ENCODE measurements at regions not wholly inside any gene's neighbourhood (a gene's known extent, or its start where the extent isn't known, plus 50 kb on each side); places are given as distances from the start of the nearest gene placed in this dataset.

DNA sequence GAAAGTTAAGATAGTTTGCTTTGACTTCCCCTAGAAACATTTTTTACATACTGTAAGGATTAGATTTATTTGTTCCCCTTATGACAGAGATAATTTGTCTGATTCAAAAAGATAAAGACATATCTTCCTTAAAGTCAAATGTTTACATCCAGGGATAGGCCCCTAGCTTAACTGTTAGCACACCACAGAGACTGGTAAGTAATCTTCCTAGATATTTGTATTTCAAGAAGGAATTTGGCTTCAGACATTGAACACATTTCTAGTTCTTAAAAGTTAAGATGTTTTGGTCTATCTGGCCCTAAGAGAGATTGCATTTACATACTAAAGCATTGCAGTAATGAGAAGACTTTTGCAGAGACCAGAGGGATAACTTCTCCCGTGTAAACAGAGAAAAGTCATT, 1201.1 kb upstream of the GJE1 start:
- Histone ChIP-seq H3K4ac (ENCODE audit: low read depth, low read length) (no peak overlapping the region), H3K18ac (ENCODE audit: low read length) (no peak overlapping the region), H3K27ac (ENCODE audit: low read depth, low read length) (no peak overlapping the region), H3K56ac (ENCODE audit: low read length) (no peak overlapping the region), H2BK120ac (ENCODE audit: low read depth, low read length) (no peak overlapping the region), H3K36me3 (ENCODE audit: control insufficient read depth, insufficient read depth, low read length) (no peaks in the 10 kb centered on the region), H3K79me1 (ENCODE audit: low read length) (no peaks in the 10 kb centered on the region), H3K79me2 (ENCODE audit: control insufficient read depth, insufficient read depth, low read length) (no peaks in the 10 kb centered on the region), H4K8ac (ENCODE audit: low read depth, low read length) (no peak overlapping the region), H3K27me3 (ENCODE audit: insufficient read depth, low read length, poor library complexity) (no peaks in the 10 kb centered on the region), H2AK5ac (ENCODE audit: low read length) (no peak overlapping the region), H3K4me2 (ENCODE audit: low read length) (no peak overlapping the region), H3K4me3 (ENCODE audit: low read length) (no peak overlapping the region), H2BK15ac (replicated peaks; ENCODE audit: low read depth) (no peak overlapping the region), H3K4me1 (ENCODE audit: control insufficient read depth, low read depth, low read length) (no peaks in the 10 kb centered on the region), H3K9ac (ENCODE audit: low read length) (no peak overlapping the region), H3K23ac (ENCODE audit: low read length) (no peak overlapping the region), H2BK5ac (ENCODE audit: low read length) (no peak overlapping the region), H4K5ac (ENCODE audit: low read length) (no peak overlapping the region)
- WGBS (ENCODE audit: extremely low coverage, insufficient coverage, low lambda C conversion rate) = no CpG with 5 or more reads among the region's 1 CpG
- DNase-seq = no peak

DNA sequence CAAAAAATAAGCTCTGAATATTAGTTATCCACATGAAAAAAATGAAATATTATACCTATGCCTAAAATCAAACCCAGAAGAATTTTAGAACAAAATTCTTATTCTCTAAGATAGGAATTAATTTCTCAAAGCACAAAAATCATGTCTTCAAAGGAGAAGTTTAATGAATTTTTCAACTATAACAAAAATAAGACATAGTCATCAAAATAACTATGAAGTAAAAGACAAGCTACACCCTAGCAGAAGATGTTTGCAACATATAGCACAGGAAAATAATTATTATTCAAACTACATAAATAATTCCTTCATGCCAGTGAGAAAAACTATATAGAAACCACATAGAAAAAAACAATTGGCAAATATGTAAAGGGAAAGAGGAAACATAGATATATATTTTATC, 1203.6 kb upstream of the GJE1 start:
- no peak overlapping the region for H3K23ac ChIP-seq (ENCODE audit: low read length)

DNA sequence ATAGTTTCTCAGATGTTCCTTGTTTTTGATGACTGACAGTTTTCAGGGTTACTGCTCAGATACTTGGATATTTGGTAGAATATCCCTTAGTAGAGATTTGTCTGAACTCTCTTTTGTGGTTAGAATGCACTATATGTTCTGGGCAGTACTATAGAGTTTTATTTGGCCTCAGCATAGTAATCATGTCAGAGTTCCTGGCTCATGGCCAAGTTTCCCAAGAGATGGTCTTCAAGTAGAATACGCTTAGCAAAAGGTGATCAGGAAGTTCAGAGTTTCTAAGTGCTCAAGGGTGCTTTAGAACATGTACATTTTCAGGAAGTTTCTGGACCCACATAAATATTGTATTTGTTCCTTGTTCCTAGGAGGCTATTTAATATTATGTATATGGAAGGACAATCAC, 1209.7 kb upstream of the GJE1 start:
- WGBS (ENCODE audit: extremely low coverage, insufficient coverage, low lambda C conversion rate) = no CpG with 5 or more reads among the region's 1 CpG
- Histone ChIP-seq H2AK5ac (ENCODE audit: low read length) (no peak overlapping the region), H3K27me3 (ENCODE audit: insufficient read depth, low read length, poor library complexity) (no peaks in the 10 kb centered on the region), H2BK5ac (ENCODE audit: low read length) (no peak overlapping the region), H2BK15ac (replicated peaks; ENCODE audit: low read depth) (no peak overlapping the region), H3K27ac (ENCODE audit: low read depth, low read length) (no peak overlapping the region), H3K9ac (ENCODE audit: low read length) (no peak overlapping the region), H3K18ac (ENCODE audit: low read length) (no peak overlapping the region), H3K4ac (ENCODE audit: low read depth, low read length) (no peak overlapping the region), H4K8ac (ENCODE audit: low read depth, low read length) (no peak overlapping the region), H2BK120ac (ENCODE audit: low read depth, low read length) (no peak overlapping the region), H3K36me3 (ENCODE audit: control insufficient read depth, insufficient read depth, low read length) (no peaks in the 10 kb centered on the region), H3K23ac (ENCODE audit: low read length) (no peak overlapping the region), H3K56ac (ENCODE audit: low read length) (no peak overlapping the region), H3K4me2 (ENCODE audit: low read length) (no peak overlapping the region), H3K79me2 (ENCODE audit: control insufficient read depth, insufficient read depth, low read length) (no peaks in the 10 kb centered on the region), H3K4me3 (ENCODE audit: low read length) (no peak overlapping the region), H4K5ac (ENCODE audit: low read length) (no peak overlapping the region), H3K79me1 (ENCODE audit: low read length) (no peaks in the 10 kb centered on the region), H3K4me1 (ENCODE audit: control insufficient read depth, low read depth, low read length) (no peaks in the 10 kb centered on the region)
- no peak for DNase-seq

More for the DNA sequence above, 1203.6 kb upstream of the GJE1 start:
- Histone ChIP-seq H3K4me3 (ENCODE audit: low read length) (no peak overlapping the region), H3K36me3 (ENCODE audit: control insufficient read depth, insufficient read depth, low read length) (no peaks in the 10 kb centered on the region), H3K4ac (ENCODE audit: low read depth, low read length) (no peak overlapping the region), H2AK5ac (ENCODE audit: low read length) (no peak overlapping the region), H3K27me3 (ENCODE audit: insufficient read depth, low read length, poor library complexity) (no peaks in the 10 kb centered on the region), H2BK5ac (ENCODE audit: low read length) (no peak overlapping the region), H3K56ac (ENCODE audit: low read length) (no peak overlapping the region), H3K4me1 (ENCODE audit: control insufficient read depth, low read depth, low read length) (no peaks in the 10 kb centered on the region), H4K5ac (ENCODE audit: low read length) (no peak overlapping the region), H3K9ac (ENCODE audit: low read length) (no peak overlapping the region), H3K18ac (ENCODE audit: low read length) (no peak overlapping the region), H3K4me2 (ENCODE audit: low read length) (no peak overlapping the region), H3K27ac (ENCODE audit: low read depth, low read length) (no peak overlapping the region), H3K79me1 (ENCODE audit: low read length) (no peaks in the 10 kb centered on the region), H2BK15ac (replicated peaks; ENCODE audit: low read depth) (no peak overlapping the region), H3K79me2 (ENCODE audit: control insufficient read depth, insufficient read depth, low read length) (no peaks in the 10 kb centered on the region), H2BK120ac (ENCODE audit: low read depth, low read length) (no peak overlapping the region), H4K8ac (ENCODE audit: low read depth, low read length) (no peak overlapping the region)
- no peak for DNase-seq

DNA sequence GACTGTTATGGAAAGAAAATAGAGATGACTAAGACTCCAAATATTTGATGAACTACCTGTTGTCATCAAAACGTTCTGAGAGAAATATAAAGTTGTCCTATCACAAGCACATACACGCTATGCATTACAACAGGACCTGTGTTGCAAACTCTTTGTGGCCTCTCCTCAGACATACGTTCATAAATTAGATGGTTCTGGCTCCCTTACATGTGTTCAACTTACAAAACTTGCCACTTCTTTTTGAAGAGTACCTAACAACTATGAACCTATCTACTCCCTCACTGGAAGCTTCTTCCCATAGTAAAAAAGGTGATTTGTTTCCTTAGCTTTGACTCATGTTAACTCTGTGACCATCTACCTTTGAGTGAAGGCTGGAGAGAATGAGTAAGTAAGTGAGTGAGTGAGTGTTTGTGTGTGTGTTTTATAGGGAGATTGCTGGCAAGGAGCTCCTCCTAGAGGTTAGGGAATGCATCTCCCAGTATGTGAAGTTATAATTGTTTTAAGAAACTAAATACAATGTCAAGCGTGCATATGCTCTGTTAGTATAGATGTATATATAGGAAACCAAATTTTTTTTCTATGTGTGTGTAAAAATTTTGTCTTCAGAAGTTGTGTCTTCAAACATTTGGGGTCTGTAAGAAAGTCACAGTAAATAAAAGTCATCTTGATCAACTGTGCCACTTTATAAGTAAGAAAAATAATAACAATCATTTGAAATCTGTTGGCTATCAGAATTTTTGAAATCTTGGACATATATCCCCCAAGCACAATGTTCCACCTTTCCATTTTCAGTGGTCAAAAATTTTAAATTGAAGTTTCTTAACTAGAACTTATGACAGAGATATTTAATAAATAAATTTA, 1211.1 kb upstream of the GJE1 start:
- no peaks in the 10 kb centered on the region for H3K79me1 ChIP-seq (ENCODE audit: low read length)
- no peak overlapping the region for H3K18ac ChIP-seq (ENCODE audit: low read length)
- no peak overlapping the region for H3K9ac ChIP-seq (ENCODE audit: low read length)
- no peak overlapping the region for H2BK5ac ChIP-seq (ENCODE audit: low read length)
- no peak overlapping the region for H3K4me3 ChIP-seq (ENCODE audit: low read length)
- H3K4ac ChIP-seq (ENCODE audit: low read depth, low read length) = no peak overlapping the region
- H3K27ac ChIP-seq (ENCODE audit: low read depth, low read length) = no peak overlapping the region
- no peaks in the 10 kb centered on the region for H3K36me3 ChIP-seq (ENCODE audit: control insufficient read depth, insufficient read depth, low read length)
- H3K4me1 ChIP-seq (ENCODE audit: control insufficient read depth, low read depth, low read length) = no peaks in the 10 kb centered on the region
- no CpG with 5 or more reads among the region's 4 CpGs for WGBS (ENCODE audit: extremely low coverage, insufficient coverage, low lambda C conversion rate)
- peak overlapping the region; percentile 12 for H2BK120ac ChIP-seq (ENCODE audit: low read depth, low read length)
- no peak overlapping the region for H4K5ac ChIP-seq (ENCODE audit: low read length)
- H3K4me2 ChIP-seq (ENCODE audit: low read length) = no peak overlapping the region
- no peak overlapping the region for H4K8ac ChIP-seq (ENCODE audit: low read depth, low read length)
- no peak overlapping the region for H3K56ac ChIP-seq (ENCODE audit: low read length)
- no peak overlapping the region for H3K23ac ChIP-seq (ENCODE audit: low read length)
- no peak overlapping the region for H2AK5ac ChIP-seq (ENCODE audit: low read length)
- no peaks in the 10 kb centered on the region for H3K27me3 ChIP-seq (ENCODE audit: insufficient read depth, low read length, poor library complexity)
- peak; percentile 79 for DNase-seq
- no peaks in the 10 kb centered on the region for H3K79me2 ChIP-seq (ENCODE audit: control insufficient read depth, insufficient read depth, low read length)
- H2BK15ac ChIP-seq (replicated peaks; ENCODE audit: low read depth) = no peak overlapping the region

DNA sequence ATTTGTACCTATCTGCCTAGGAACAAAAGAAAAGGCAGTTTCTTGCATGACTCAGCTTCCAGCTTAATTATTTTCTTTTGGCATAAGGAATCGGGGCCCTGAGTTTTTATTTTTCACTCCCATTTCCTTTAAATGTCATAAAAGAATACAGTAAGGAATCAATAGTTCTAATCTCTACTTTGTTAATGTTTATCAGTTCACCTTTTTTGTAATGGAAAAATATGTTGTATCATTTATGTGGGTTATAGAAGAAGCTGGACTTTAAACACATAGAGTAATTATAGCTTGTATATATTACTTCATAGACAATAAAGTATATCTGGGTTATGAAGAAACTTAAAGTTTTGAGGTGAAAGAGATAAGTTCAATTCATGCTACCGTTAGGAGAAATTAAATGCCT, 1214.8 kb upstream of the GJE1 start:
- Histone ChIP-seq H2BK120ac (ENCODE audit: low read depth, low read length) (no peak overlapping the region), H3K79me1 (ENCODE audit: low read length) (no peaks in the 10 kb centered on the region), H4K8ac (ENCODE audit: low read depth, low read length) (no peak overlapping the region), H3K4me2 (ENCODE audit: low read length) (no peak overlapping the region), H3K79me2 (ENCODE audit: control insufficient read depth, insufficient read depth, low read length) (no peaks in the 10 kb centered on the region), H3K4ac (ENCODE audit: low read depth, low read length) (no peak overlapping the region), H3K23ac (ENCODE audit: low read length) (no peak overlapping the region), H3K4me3 (ENCODE audit: low read length) (no peak overlapping the region), H3K36me3 (ENCODE audit: control insufficient read depth, insufficient read depth, low read length) (no peaks in the 10 kb centered on the region), H3K18ac (ENCODE audit: low read length) (no peak overlapping the region), H2BK5ac (ENCODE audit: low read length) (no peak overlapping the region), H2AK5ac (ENCODE audit: low read length) (no peak overlapping the region), H4K5ac (ENCODE audit: low read length) (no peak overlapping the region), H3K27ac (ENCODE audit: low read depth, low read length) (no peak overlapping the region), H3K4me1 (ENCODE audit: control insufficient read depth, low read depth, low read length) (no peaks in the 10 kb centered on the region), H3K9ac (ENCODE audit: low read length) (no peak overlapping the region), H2BK15ac (replicated peaks; ENCODE audit: low read depth) (no peak overlapping the region), H3K56ac (ENCODE audit: low read length) (no peak overlapping the region), H3K27me3 (ENCODE audit: insufficient read depth, low read length, poor library complexity) (no peaks in the 10 kb centered on the region)
- no peak for DNase-seq
- WGBS (ENCODE audit: extremely low coverage, insufficient coverage, low lambda C conversion rate) = no CpG with 5 or more reads among the region's 2 CpGs

DNA sequence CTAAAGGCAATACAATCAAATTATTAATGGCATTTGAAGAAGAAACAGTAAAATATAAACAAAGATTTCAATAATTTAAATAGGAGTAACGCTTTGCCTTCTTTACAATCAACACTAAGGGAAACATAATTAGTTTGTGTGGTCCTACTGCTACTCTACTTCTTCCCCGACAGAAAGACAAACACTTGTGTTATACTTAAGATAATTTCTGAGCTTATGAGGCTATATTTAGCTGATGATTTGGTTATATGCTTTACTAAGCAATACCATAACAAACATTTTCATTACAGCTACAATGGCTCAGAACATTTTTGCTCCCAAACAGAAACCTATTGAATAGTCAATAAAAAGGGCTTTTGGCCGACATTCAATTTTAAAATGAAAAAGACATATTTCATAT, 1217.2 kb upstream of the GJE1 start:
- no peak for DNase-seq
- H4K5ac ChIP-seq (ENCODE audit: low read length) = no peak overlapping the region
- no peak overlapping the region for H3K4ac ChIP-seq (ENCODE audit: low read depth, low read length)
- no CpG with 5 or more reads among the region's 3 CpGs for WGBS (ENCODE audit: extremely low coverage, insufficient coverage, low lambda C conversion rate)
- H3K4me2 ChIP-seq (ENCODE audit: low read length) = no peak overlapping the region
- no peak overlapping the region for H2AK5ac ChIP-seq (ENCODE audit: low read length)
- no peak overlapping the region for H3K4me3 ChIP-seq (ENCODE audit: low read length)
- H4K8ac ChIP-seq (ENCODE audit: low read depth, low read length) = no peak overlapping the region
- H3K79me2 ChIP-seq (ENCODE audit: control insufficient read depth, insufficient read depth, low read length) = no peaks in the 10 kb centered on the region
- no peak overlapping the region for H3K27ac ChIP-seq (ENCODE audit: low read depth, low read length)
- no peak overlapping the region for H3K56ac ChIP-seq (ENCODE audit: low read length)
- no peak overlapping the region for H2BK5ac ChIP-seq (ENCODE audit: low read length)
- H3K36me3 ChIP-seq (ENCODE audit: control insufficient read depth, insufficient read depth, low read length) = no peaks in the 10 kb centered on the region
- no peak overlapping the region for H3K23ac ChIP-seq (ENCODE audit: low read length)
- no peak overlapping the region for H3K18ac ChIP-seq (ENCODE audit: low read length)
- no peak overlapping the region for H3K9ac ChIP-seq (ENCODE audit: low read length)
- H2BK15ac ChIP-seq (replicated peaks; ENCODE audit: low read depth) = no peak overlapping the region
- H3K27me3 ChIP-seq (ENCODE audit: insufficient read depth, low read length, poor library complexity) = no peaks in the 10 kb centered on the region
- no peak overlapping the region for H2BK120ac ChIP-seq (ENCODE audit: low read depth, low read length)
- no peaks in the 10 kb centered on the region for H3K4me1 ChIP-seq (ENCODE audit: control insufficient read depth, low read depth, low read length)
- H3K79me1 ChIP-seq (ENCODE audit: low read length) = no peaks in the 10 kb centered on the region

Measured in mesendoderm (in vitro differentiated cells).